Keratinocyte (primary cell): ENCODE measurements at regions not wholly inside any gene's neighbourhood (a gene's known extent, or its start where the extent isn't known, plus 50 kb on each side); places are given as distances from the start of the nearest gene placed in this dataset.
"Not testable (repeated sequence)": the region's sequence is repeated elsewhere in the genome, so short reads cannot be mapped to it uniquely, and the experiment has no call there.

Source experiments
- CTCF ChIP-seq, 3 experiments: IDR thresholded peaks in 1 of 3; conservative IDR thresholded peaks in 1 of 3; optimal IDR thresholded peaks in 1 of 3; 2 replicates in 2 of 3; 3 replicates in 1 of 3; pipeline versions ENCODE3 to v1.5.1; 2011; ENCODE audit warnings: low read length in 3 of 3, mild to moderate bottlenecking in 3 of 3, moderate library complexity in 2 of 3, control low read depth in 1 of 3, inconsistent platforms in 1 of 3; ENCODE audit not compliant: insufficient read depth in 2 of 3; ENCODE audit errors: extremely low read depth in 1 of 3
- EZH2 ChIP-seq: IDR thresholded peaks from one replicate; pipeline ENCODE4 v1.6.1; 2012; ENCODE audit warnings: inconsistent platforms, mild to moderate bottlenecking, low read length, moderate library complexity

- not testable (repeated sequence) for TF ChIP-seq CTCF (optimal IDR thresholded peaks at IDR 0.05 in 1 of 3, IDR thresholded peaks at IDR 0.05 in 1 of 3, conservative IDR thresholded peaks at IDR 0.05 in 1 of 3; ENCODE audit: extremely low read depth in 1 of 3, insufficient read depth in 2 of 3, low read length in 3 of 3); EZH2
Observed at GRCh38 chr1:149276496-149276895, 173.1 kb upstream of the NBPF9 start.
